H1 (cell line): ENCODE measurements at regions not wholly inside any gene's neighbourhood (a gene's known extent, or its start where the extent isn't known, plus 50 kb on each side); places are given as distances from the start of the nearest gene placed in this dataset.

Source experiments
- ATF3 ChIP-seq: IDR thresholded peaks from 2 replicates; pipeline ENCODE4 v1.6.1; 2011; ENCODE audit warnings: low read depth, mild to moderate bottlenecking, low read length; ENCODE audit not compliant: insufficient read depth
- CHD1 ChIP-seq: IDR thresholded peaks from 2 replicates; pipeline ENCODE4 v1.6.1; 2012; ENCODE audit warnings: low read depth, low read length, improper control_type of control experiment
- CHD7 ChIP-seq: fragments of 300-600 bp; sonication (generic); IDR thresholded peaks from 2 replicates; pipeline ENCODE4 v1.7.1; 2012; ENCODE audit warnings: low read length, moderate library complexity, mild to moderate bottlenecking, inconsistent platforms; ENCODE audit not compliant: insufficient replicate concordance
- GTF2F1 ChIP-seq: IDR thresholded peaks from 2 replicates; pipeline ENCODE4 v1.6.1; 2012; ENCODE audit warnings: low read depth, low read length, improper control_type of control experiment, borderline replicate concordance
- PHF8 ChIP-seq: fragments of 200-600 bp; sonication (generic); conservative IDR thresholded peaks from 2 replicates; pipeline ENCODE4 v1.7.1; 2012; ENCODE audit warnings: low read depth, mild to moderate bottlenecking, inconsistent platforms, low read length, moderate library complexity
- TAF1 ChIP-seq: IDR thresholded peaks from 2 replicates; pipeline ENCODE4 v1.6.1; 2011; ENCODE audit warnings: mild to moderate bottlenecking, low read depth, low read length

GRCh38 chr10:90984898-90985297 lies 64.0 kb upstream of the ANKRD1 start (continued):
- TF ChIP-seq CHD7: no peak
- TF ChIP-seq PHF8: no peak
- TF ChIP-seq ATF3: no peak
- no peak for TF ChIP-seq CHD1
- TF ChIP-seq TAF1: no peak
- TF ChIP-seq GTF2F1: no peak
